Calu3 (cell line): ENCODE measurements at regions not wholly inside any gene's neighbourhood (a gene's known extent, or its start where the extent isn't known, plus 50 kb on each side); places are given as distances from the start of the nearest gene placed in this dataset.

Source experiments
- BruUV-seq: library from RNA; stranded (reverse); fragments of 400-500 nt; replicated peaks from 2 replicates; lab custom pipeline; 2021; lab: Mats Ljungman, UMichigan
- CTCF ChIA-PET: fragments of 300-600 bp; sonication (Branson Sonifier 250); formaldehyde crosslinking; loops from one replicate; lab custom pipeline; 2022; ENCODE audit warnings: antibody characterized with exemption; lab: Charles Lee
- DNase-seq: peaks from one replicate; pipeline ENCODE4 v3.0.0; 2022
- H3K27ac Mint-ChIP-seq: one replicate; pipeline ENCODE4 v1.8.0; 2022; ENCODE audit warnings: mixed read lengths; ENCODE audit not compliant: unreplicated experiment
- H3K27me3 Mint-ChIP-seq: one replicate; pipeline ENCODE4 v1.8.0; 2022; ENCODE audit warnings: mixed read lengths; ENCODE audit not compliant: unreplicated experiment
- H3K36me3 Mint-ChIP-seq: one replicate; pipeline ENCODE4 v1.8.0; 2022; ENCODE audit warnings: mild to moderate bottlenecking, moderate library complexity, mixed read lengths; ENCODE audit not compliant: insufficient read depth, unreplicated experiment
- H3K4me1 Mint-ChIP-seq: one replicate; pipeline ENCODE4 v1.8.0; 2022; ENCODE audit warnings: mild to moderate bottlenecking, low read depth, mixed read lengths; ENCODE audit not compliant: unreplicated experiment
- H3K4me3 Mint-ChIP-seq: one replicate; pipeline ENCODE4 v1.8.0; 2022; ENCODE audit warnings: mild to moderate bottlenecking, low read depth, moderate library complexity, mixed read lengths; ENCODE audit not compliant: unreplicated experiment
- H3K9me3 Mint-ChIP-seq: one replicate; pipeline ENCODE4 v1.8.0; 2022; ENCODE audit warnings: low read depth, mixed read lengths; ENCODE audit not compliant: unreplicated experiment
- CTCF ChIP-seq: fragments of 200-600 bp; IDR thresholded peaks from one replicate; pipeline ENCODE4 v1.8.0; 2022; ENCODE audit warnings: antibody characterized with exemption; ENCODE audit not compliant: unreplicated experiment
- intact Hi-C: fragments of 100-400 bp; cut with micrococcal nuclease; formaldehyde crosslinking; loops from one replicate; pipeline ENCODE4 v1.10.0; 2022; ENCODE audit not compliant: unreplicated experiment

GRCh38 chr12:91562476-91562875 lies 379.9 kb upstream of the DCN start:
- CTCF ChIA-PET: interaction anchor here (0.6 to 1.6 kb wide), 3 partner anchors 153 to 1012 kb away, joined by 3 to 8 read pairs (median 5); no protein-coding TSS in a partner anchor
- H3K4me3 Mint-ChIP-seq: no peak overlapping the region
- intact Hi-C loops: no loop called here

GRCh38 chr12:91561958-91562325 lies 379.3 kb upstream of the DCN start:
- no peaks in the 10 kb centered on the region for H3K4me1 Mint-ChIP-seq
- no TSS peak for BruUV-seq
- no peak for TF ChIP-seq CTCF
- H3K4me3 Mint-ChIP-seq: no peak overlapping the region
- H3K27ac Mint-ChIP-seq: no peak overlapping the region
- CTCF ChIA-PET: interaction anchor here (0.6 to 1.6 kb wide), 3 partner anchors 29 to 1012 kb away, joined by 3 to 5 read pairs (median 3); no protein-coding TSS in a partner anchor
- no peaks in the 10 kb centered on the region for H3K36me3 Mint-ChIP-seq
- H3K27me3 Mint-ChIP-seq: no peaks in the 10 kb centered on the region
- H3K9me3 Mint-ChIP-seq: peaks cover 4% of the 10 kb centered on the region
- DNase-seq: no peak
- intact Hi-C loops: no loop called here

More at GRCh38 chr12:91562476-91562875, 379.9 kb upstream of the DCN start:
- BruUV-seq: no TSS peak
- DNase-seq: no peak
- Mint-ChIP-seq H3K4me1 (no peaks in the 10 kb centered on the region), H3K9me3 (peaks cover 4% of the 10 kb centered on the region), H3K36me3 (no peaks in the 10 kb centered on the region), H3K27ac (no peak overlapping the region), H3K27me3 (no peaks in the 10 kb centered on the region)
- TF ChIP-seq CTCF: no peak

- no peaks in the 10 kb centered on the region for H3K36me3 Mint-ChIP-seq
- H3K4me3 Mint-ChIP-seq: no peak overlapping the region
- CTCF ChIA-PET: interaction anchor here (0.6 to 1.6 kb wide), 2 partner anchors 29 to 1013 kb away, joined by 3 to 5 read pairs; no protein-coding TSS in a partner anchor
- no peak for DNase-seq
- H3K27ac Mint-ChIP-seq: no peak overlapping the region
- no peak for TF ChIP-seq CTCF
- H3K9me3 Mint-ChIP-seq: peaks cover 4% of the 10 kb centered on the region
- H3K27me3 Mint-ChIP-seq: no peaks in the 10 kb centered on the region
- intact Hi-C loops: no loop called here
- BruUV-seq: no TSS peak
- H3K4me1 Mint-ChIP-seq: no peaks in the 10 kb centered on the region
These were observed 378.8 kb upstream of the DCN start for GRCh38 chr12:91561301-91561957.

GRCh38 chr12:91556909-91557308 lies 374.3 kb upstream of the DCN start:
- intact Hi-C loops: no loop called here
- CTCF ChIA-PET: no interaction called here
- Mint-ChIP-seq H3K4me3 (no peak overlapping the region), H3K4me1 (no peaks in the 10 kb centered on the region), H3K27me3 (no peaks in the 10 kb centered on the region), H3K27ac (no peak overlapping the region), H3K36me3 (no peaks in the 10 kb centered on the region), H3K9me3 (peaks cover 4% of the 10 kb centered on the region)
- no peak for DNase-seq
- TF ChIP-seq CTCF: no peak
- BruUV-seq: no TSS peak
